Neural crest cell (in vitro differentiated cells): ENCODE measurements at regions not wholly inside any gene's neighbourhood (a gene's known extent, or its start where the extent isn't known, plus 50 kb on each side); places are given as distances from the start of the nearest gene placed in this dataset.
"Not testable (repeated sequence)": the region's sequence is repeated elsewhere in the genome, so short reads cannot be mapped to it uniquely, and the experiment has no call there.

Source experiments
- DNase-seq: peaks from one replicate; pipeline ENCODE4 v3.0.0; 2021; ENCODE audit warnings: low read depth, mixed read lengths, low spot score
- H3K27ac Mint-ChIP-seq: one replicate; pipeline ENCODE4 v1.8.0; 2021; ENCODE audit warnings: mild to moderate bottlenecking, mixed read lengths; ENCODE audit not compliant: unreplicated experiment
- H3K27me3 Mint-ChIP-seq: 2 replicates; pipeline ENCODE4 v1.8.0; 2021; ENCODE audit warnings: low read depth, mild to moderate bottlenecking, mixed read lengths
- H3K36me3 Mint-ChIP-seq: 2 replicates; pipeline ENCODE4 v1.8.0; 2021; ENCODE audit warnings: low read depth, mild to moderate bottlenecking, mixed read lengths
- H3K4me1 Mint-ChIP-seq: 2 replicates; pipeline ENCODE4 v1.8.0; 2021; ENCODE audit warnings: mixed read lengths
- H3K4me3 Mint-ChIP-seq: one replicate; pipeline ENCODE4 v1.8.0; 2021; ENCODE audit warnings: mild to moderate bottlenecking, mixed read lengths
- H3K9me3 Mint-ChIP-seq: 2 replicates; pipeline ENCODE4 v1.8.0; 2021; ENCODE audit warnings: mixed read lengths
- CTCF ChIP-seq: fragments of 200-600 bp; sonication (generic); conservative IDR thresholded peaks from 2 replicates; pipeline ENCODE4 v1.5.0; 2021; ENCODE audit warnings: antibody characterized with exemption, mild to moderate bottlenecking

GRCh38 chr9:2395814-2396612 is 225.6 kb upstream of the VLDLR start:
- H3K4me3 Mint-ChIP-seq: no peak overlapping the region
- no peak for DNase-seq
- H3K36me3 Mint-ChIP-seq: no peaks in the 10 kb centered on the region
- H3K9me3 Mint-ChIP-seq: peaks cover 8% of the 10 kb centered on the region
- TF ChIP-seq CTCF: no peak
- no peaks in the 10 kb centered on the region for H3K27me3 Mint-ChIP-seq
- H3K4me1 Mint-ChIP-seq: no peaks in the 10 kb centered on the region
- no peak overlapping the region for H3K27ac Mint-ChIP-seq

GRCh38 chr9:2396622-2397285 is 224.8 kb upstream of the VLDLR start:
- no peak for TF ChIP-seq CTCF
- no peak for DNase-seq
- Mint-ChIP-seq H3K36me3 (no peaks in the 10 kb centered on the region), H3K4me1 (no peaks in the 10 kb centered on the region), H3K27ac (no peak overlapping the region), H3K27me3 (no peaks in the 10 kb centered on the region), H3K4me3 (no peak overlapping the region), H3K9me3 (peaks cover 8% of the 10 kb centered on the region)

GRCh38 chr9:2397875-2398274 is 223.7 kb upstream of the VLDLR start:
- H3K27me3 Mint-ChIP-seq, H3K27ac Mint-ChIP-seq, DNase-seq, H3K9me3 Mint-ChIP-seq, H3K36me3 Mint-ChIP-seq, H3K4me1 Mint-ChIP-seq, H3K4me3 Mint-ChIP-seq: not testable (repeated sequence)

GRCh38 chr9:2401746-2402145 is 219.8 kb upstream of the VLDLR start:
- H3K9me3 Mint-ChIP-seq: peaks cover 11% of the 10 kb centered on the region
- DNase-seq, H3K36me3 Mint-ChIP-seq: not testable (repeated sequence)

DNA sequence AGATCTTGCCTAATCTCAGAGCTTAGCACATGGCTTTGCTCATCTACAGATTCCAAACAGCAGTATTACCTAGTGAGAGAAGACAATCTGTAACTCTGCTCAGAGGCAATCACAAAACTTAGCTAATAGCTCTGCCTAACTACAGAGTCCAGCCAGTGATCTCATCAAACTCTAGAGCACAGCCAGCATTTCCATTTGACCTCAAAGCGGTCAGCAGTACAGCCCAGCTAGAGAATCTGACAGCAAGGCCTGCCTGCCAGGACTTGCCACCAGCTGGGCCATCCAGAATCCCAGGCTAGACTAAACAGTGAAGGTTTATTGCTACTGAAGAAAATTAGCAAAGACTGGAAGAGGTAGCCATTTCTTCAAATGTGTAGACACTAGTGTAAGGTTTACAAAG is 217.9 kb upstream of the VLDLR start:
- no peak overlapping the region for H3K27ac Mint-ChIP-seq
- H3K9me3 Mint-ChIP-seq: peaks cover 7% of the 10 kb centered on the region
- TF ChIP-seq CTCF: no peak

More at GRCh38 chr9:2401746-2402145, 219.8 kb upstream of the VLDLR start:
- not testable (repeated sequence) for H3K27me3 Mint-ChIP-seq, H3K27ac Mint-ChIP-seq, H3K4me1 Mint-ChIP-seq, H3K4me3 Mint-ChIP-seq

DNA sequence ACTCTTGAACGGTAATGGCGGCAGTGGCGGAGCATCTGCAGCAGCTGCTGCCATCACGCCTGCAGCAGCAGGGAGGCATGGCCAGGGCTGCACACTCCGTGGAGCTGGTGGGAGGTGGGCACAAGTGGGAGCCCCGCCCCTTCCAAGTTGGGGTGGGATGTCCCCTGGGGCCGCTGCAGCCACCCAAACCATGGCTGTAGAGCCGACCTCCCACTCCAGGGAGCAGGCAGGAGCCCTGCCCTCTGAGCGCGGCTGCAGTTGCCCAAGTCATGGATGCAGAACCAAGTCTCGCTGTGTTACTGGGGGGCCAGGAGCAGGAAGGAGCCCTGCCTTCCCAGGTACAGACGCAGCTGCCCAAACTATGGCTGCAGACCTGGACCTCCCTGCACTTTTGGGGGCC is 215.3 kb upstream of the VLDLR start:
- H3K4me1 Mint-ChIP-seq: peaks cover 1% of the 10 kb centered on the region
- peaks cover 7% of the 10 kb centered on the region for H3K9me3 Mint-ChIP-seq
- H3K36me3 Mint-ChIP-seq: no peaks in the 10 kb centered on the region
- no peak overlapping the region for H3K27ac Mint-ChIP-seq
- no peak for TF ChIP-seq CTCF
- no peak overlapping the region for H3K4me3 Mint-ChIP-seq
- no peaks in the 10 kb centered on the region for H3K27me3 Mint-ChIP-seq
- no peak for DNase-seq

More for the DNA sequence above, 217.9 kb upstream of the VLDLR start:
- Mint-ChIP-seq H3K36me3 (no peaks in the 10 kb centered on the region), H3K4me3 (no peak overlapping the region), H3K4me1 (no peaks in the 10 kb centered on the region), H3K27me3 (no peaks in the 10 kb centered on the region)
- no peak for DNase-seq
